ENCODE measurements at regions not wholly inside any gene's neighbourhood (a gene's known extent, or its start where the extent isn't known, plus 50 kb on each side); places are given as distances from the start of the nearest gene placed in this dataset.

- no peak overlapping the region for H3K4me2 ChIP-seq (ENCODE audit: low read length)
- H3K27ac ChIP-seq (ENCODE audit: low read depth, low read length), result no peak overlapping the region
- H3K27ac Mint-ChIP-seq (ENCODE audit: unreplicated experiment), result no peak overlapping the region
- no peak for DNase-seq (ENCODE audit: low read depth)
- H3K4me1 Mint-ChIP-seq (ENCODE audit: low read depth, unreplicated experiment), result no peaks in the 10 kb centered on the region
- no peak overlapping the region for H3K4me3 Mint-ChIP-seq (ENCODE audit: unreplicated experiment)
- FAIRE-seq, result no peak
- H3K36me3 Mint-ChIP-seq (ENCODE audit: low read depth, unreplicated experiment), result no peaks in the 10 kb centered on the region
- peaks cover 20% of the 10 kb centered on the region for H3K4me1 ChIP-seq (ENCODE audit: insufficient read depth, low read length)
- H3K27me3 Mint-ChIP-seq (ENCODE audit: low read depth, unreplicated experiment), result peaks cover 1% of the 10 kb centered on the region
- no peak overlapping the region for H2AFZ ChIP-seq (ENCODE audit: low read depth, low read length)
- no peaks in the 10 kb centered on the region for H3K9me3 Mint-ChIP-seq (ENCODE audit: unreplicated experiment)
- H3K9me3 ChIP-seq (ENCODE audit: insufficient read depth, low read depth, low read length), result no peaks in the 10 kb centered on the region
- no peaks in the 10 kb centered on the region for H3K27me3 ChIP-seq (ENCODE audit: insufficient read depth, low read length)
- no peak overlapping the region for H3K9ac ChIP-seq (ENCODE audit: low read length)
- no peaks in the 10 kb centered on the region for H3K79me2 ChIP-seq (ENCODE audit: insufficient read depth, low read length)
- no peak overlapping the region for H3K4me3 ChIP-seq (ENCODE audit: insufficient read depth, low read depth, low read length)
- TF ChIP-seq CTCF (IDR thresholded peaks at IDR 0.05; ENCODE audit: insufficient read depth, low read depth, low read length) (no peak), EZH2 (IDR thresholded peaks at IDR 0.05; ENCODE audit: insufficient read depth, low read length) (no peak)
- H4K20me1 ChIP-seq (ENCODE audit: insufficient read depth, low read length), result no peaks in the 10 kb centered on the region
- no peaks in the 10 kb centered on the region for H3K36me3 ChIP-seq (ENCODE audit: insufficient read depth, low read length)
Measured at GRCh38 chr11:121927097-121927785, 188.8 kb downstream of the BLID start.

GRCh38 chr11:121924191-121924590, 191.8 kb downstream of the BLID start:
- FAIRE-seq (no peak), DNase-seq (ENCODE audit: low read depth) (no peak)
- no peak overlapping the region for H3K4me2 ChIP-seq (ENCODE audit: low read length)
- H3K27me3 ChIP-seq (ENCODE audit: insufficient read depth, low read length), result no peaks in the 10 kb centered on the region
- no peak overlapping the region for H3K4me3 ChIP-seq (ENCODE audit: insufficient read depth, low read depth, low read length)
- no peaks in the 10 kb centered on the region for H3K4me1 Mint-ChIP-seq (ENCODE audit: low read depth, unreplicated experiment)
- no peak overlapping the region for H3K27ac Mint-ChIP-seq (ENCODE audit: unreplicated experiment)
- H3K4me1 ChIP-seq (ENCODE audit: insufficient read depth, low read length), result peaks cover 7% of the 10 kb centered on the region
- peaks cover 1% of the 10 kb centered on the region for H3K27me3 Mint-ChIP-seq (ENCODE audit: low read depth, unreplicated experiment)
- H3K9me3 ChIP-seq (ENCODE audit: insufficient read depth, low read depth, low read length), result no peaks in the 10 kb centered on the region
- TF ChIP-seq CTCF (IDR thresholded peaks at IDR 0.05; ENCODE audit: insufficient read depth, low read depth, low read length) (no peak), EZH2 (IDR thresholded peaks at IDR 0.05; ENCODE audit: insufficient read depth, low read length) (no peak)
- H3K27ac ChIP-seq (ENCODE audit: low read depth, low read length), result no peak overlapping the region
- peaks cover 1% of the 10 kb centered on the region for H3K9me3 Mint-ChIP-seq (ENCODE audit: unreplicated experiment)
- H3K36me3 ChIP-seq (ENCODE audit: insufficient read depth, low read length), result no peaks in the 10 kb centered on the region
- H3K4me3 Mint-ChIP-seq (ENCODE audit: unreplicated experiment), result no peak overlapping the region
- H3K36me3 Mint-ChIP-seq (ENCODE audit: low read depth, unreplicated experiment), result no peaks in the 10 kb centered on the region
- no peaks in the 10 kb centered on the region for H4K20me1 ChIP-seq (ENCODE audit: insufficient read depth, low read length)
- H3K79me2 ChIP-seq (ENCODE audit: insufficient read depth, low read length), result no peaks in the 10 kb centered on the region
- H2AFZ ChIP-seq (ENCODE audit: low read depth, low read length), result no peak overlapping the region
- H3K9ac ChIP-seq (ENCODE audit: low read length), result no peak overlapping the region

- Mint-ChIP-seq H3K36me3 (ENCODE audit: low read depth, unreplicated experiment) (no peaks in the 10 kb centered on the region), H3K9me3 (ENCODE audit: unreplicated experiment) (peaks cover 1% of the 10 kb centered on the region), H3K4me1 (ENCODE audit: low read depth, unreplicated experiment) (peaks cover 7% of the 10 kb centered on the region), H3K27me3 (ENCODE audit: low read depth, unreplicated experiment) (peaks cover 5% of the 10 kb centered on the region), H3K27ac (ENCODE audit: unreplicated experiment) (no peak overlapping the region), H3K4me3 (ENCODE audit: unreplicated experiment) (no peak overlapping the region)
- no peaks in the 10 kb centered on the region for H3K9me3 ChIP-seq (ENCODE audit: insufficient read depth, low read depth, low read length)
- H3K9ac ChIP-seq (ENCODE audit: low read length), result no peak overlapping the region
- TF ChIP-seq CTCF (IDR thresholded peaks at IDR 0.05; ENCODE audit: insufficient read depth, low read depth, low read length), result no peak
- no peak for TF ChIP-seq EZH2 (IDR thresholded peaks at IDR 0.05; ENCODE audit: insufficient read depth, low read length)
- no peaks in the 10 kb centered on the region for H4K20me1 ChIP-seq (ENCODE audit: insufficient read depth, low read length)
- no peak overlapping the region for H2AFZ ChIP-seq (ENCODE audit: low read depth, low read length)
- no peak overlapping the region for H3K4me3 ChIP-seq (ENCODE audit: insufficient read depth, low read depth, low read length)
- no peak overlapping the region for H3K27ac ChIP-seq (ENCODE audit: low read depth, low read length)
- no peaks in the 10 kb centered on the region for H3K79me2 ChIP-seq (ENCODE audit: insufficient read depth, low read length)
- DNase-seq (ENCODE audit: low read depth) (no peak), FAIRE-seq (no peak)
- H3K4me1 ChIP-seq (ENCODE audit: insufficient read depth, low read length), result no peaks in the 10 kb centered on the region
- H3K36me3 ChIP-seq (ENCODE audit: insufficient read depth, low read length), result no peaks in the 10 kb centered on the region
- no peak overlapping the region for H3K4me2 ChIP-seq (ENCODE audit: low read length)
- no peaks in the 10 kb centered on the region for H3K27me3 ChIP-seq (ENCODE audit: insufficient read depth, low read length)
Measured at GRCh38 chr11:121917482-121917881, 198.5 kb downstream of the BLID start.

All from astrocyte (in vitro differentiated cells and primary cell).